Stimulated activated CD4-positive, alpha-beta T cell treated with anti-CD3 and anti-CD28 coated beads, Interleukin-2, amount 100 ng/mL, for 48 hours (primary cell): ENCODE measurements at regions not wholly inside any gene's neighbourhood (a gene's known extent, or its start where the extent isn't known, plus 50 kb on each side); places are given as distances from the start of the nearest gene placed in this dataset.

Experiments
- DNase-seq, 2 donors: peaks; one replicate each; pipeline ENCODE4 v3.0.0-alpha.2; 2020

GRCh38 chr14:101184104-101184455, 280.6 kb upstream of the RTL1 start:
- DNase-seq: no peak

DNA sequence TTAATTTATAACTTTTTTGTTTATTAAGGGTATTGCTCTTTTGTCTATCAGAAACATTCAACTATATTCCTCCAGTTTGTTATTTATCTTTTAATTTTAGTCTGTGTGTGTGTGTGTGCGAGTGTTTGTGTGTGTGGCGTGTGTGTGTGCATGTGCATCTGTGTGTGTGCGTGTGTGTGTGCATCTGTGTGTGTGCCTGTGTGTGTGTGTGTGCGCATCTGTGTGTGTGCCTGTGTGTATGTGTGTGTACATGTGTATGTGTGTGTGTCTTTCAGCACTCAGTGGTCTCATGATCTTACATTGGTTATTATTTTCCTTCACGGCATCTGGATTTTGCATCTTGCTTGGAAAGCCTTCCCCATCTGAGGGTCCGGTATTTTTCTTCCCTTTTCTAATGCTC, 281.1 kb upstream of the RTL1 start:
- no peak for DNase-seq

DNA sequence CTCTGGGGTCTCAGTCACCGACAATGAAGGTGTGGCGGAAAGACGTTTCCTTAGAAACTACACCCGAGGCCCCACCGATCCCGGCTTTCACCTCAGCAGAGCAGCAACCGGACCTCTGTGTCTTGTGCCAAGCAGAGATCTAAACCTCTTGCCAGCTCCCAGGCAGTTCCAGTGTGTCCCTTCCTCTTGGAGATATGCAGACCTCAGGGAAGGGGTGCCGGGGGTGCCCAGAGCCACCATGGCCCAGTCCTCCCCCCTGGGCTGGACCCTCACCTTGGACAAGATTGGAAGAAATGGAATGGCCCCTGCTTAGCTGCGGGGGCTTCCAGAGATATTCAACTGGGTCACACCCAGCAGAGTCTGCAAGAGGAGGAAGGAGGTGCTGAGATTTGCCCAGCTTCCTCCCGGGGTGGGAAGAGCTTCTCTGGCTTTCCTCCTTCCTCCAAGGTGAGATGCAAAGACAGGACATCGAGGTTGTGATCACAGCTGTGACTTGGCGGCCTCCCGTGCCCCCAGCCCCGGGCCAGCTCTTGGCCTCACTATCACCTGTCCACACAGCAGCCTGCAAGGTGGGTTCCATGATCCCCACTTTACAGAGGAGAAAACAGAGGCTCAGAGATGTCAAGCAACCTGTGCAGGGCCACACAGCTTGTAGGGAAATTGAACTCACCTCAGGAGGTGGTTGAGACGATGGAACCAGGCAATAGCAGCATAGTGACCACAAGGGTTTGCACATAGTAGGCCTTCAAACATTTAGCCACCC, 281.7 kb upstream of the RTL1 start:
- DNase-seq: no peak

DNA sequence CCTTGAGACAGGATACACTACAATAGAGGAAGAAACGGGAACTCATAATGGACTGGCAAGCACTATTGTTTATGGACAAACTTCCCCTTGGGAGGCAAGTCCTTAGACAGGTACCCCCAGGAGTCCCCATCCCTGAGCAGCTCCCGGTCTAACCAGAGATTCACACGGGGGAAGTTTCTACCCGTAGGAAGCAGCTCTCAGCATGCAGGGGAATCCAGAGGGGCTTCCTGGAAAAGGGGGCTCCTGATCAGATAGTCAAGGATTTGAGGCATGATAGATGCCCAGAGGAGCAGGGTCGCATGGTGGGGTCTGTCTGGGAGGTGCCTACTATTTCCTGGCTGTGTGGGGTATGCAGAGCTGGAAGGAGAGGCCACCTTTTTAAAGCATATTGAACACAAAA, 282.4 kb upstream of the RTL1 start:
- no peak for DNase-seq

DNA sequence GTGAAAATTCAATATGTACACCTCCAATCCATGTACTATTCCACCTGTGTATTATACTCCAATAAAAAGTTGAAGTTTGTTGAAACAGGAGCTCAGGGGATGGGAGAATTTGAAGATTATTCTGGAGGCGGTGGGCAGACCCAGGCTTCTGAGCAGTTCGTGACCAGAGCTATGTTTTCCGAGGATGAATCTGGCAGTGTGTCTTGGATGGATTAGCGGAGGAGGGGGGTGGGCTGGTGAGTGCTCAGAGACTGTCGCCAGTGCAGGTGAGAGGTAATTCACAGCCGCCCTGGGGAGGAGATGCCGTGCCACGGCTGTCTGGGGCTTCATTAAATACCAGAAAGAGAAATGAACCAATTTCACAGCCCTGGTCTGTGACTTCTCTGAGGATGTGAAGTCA, 283.0 kb upstream of the RTL1 start:
- DNase-seq: no peak

DNA sequence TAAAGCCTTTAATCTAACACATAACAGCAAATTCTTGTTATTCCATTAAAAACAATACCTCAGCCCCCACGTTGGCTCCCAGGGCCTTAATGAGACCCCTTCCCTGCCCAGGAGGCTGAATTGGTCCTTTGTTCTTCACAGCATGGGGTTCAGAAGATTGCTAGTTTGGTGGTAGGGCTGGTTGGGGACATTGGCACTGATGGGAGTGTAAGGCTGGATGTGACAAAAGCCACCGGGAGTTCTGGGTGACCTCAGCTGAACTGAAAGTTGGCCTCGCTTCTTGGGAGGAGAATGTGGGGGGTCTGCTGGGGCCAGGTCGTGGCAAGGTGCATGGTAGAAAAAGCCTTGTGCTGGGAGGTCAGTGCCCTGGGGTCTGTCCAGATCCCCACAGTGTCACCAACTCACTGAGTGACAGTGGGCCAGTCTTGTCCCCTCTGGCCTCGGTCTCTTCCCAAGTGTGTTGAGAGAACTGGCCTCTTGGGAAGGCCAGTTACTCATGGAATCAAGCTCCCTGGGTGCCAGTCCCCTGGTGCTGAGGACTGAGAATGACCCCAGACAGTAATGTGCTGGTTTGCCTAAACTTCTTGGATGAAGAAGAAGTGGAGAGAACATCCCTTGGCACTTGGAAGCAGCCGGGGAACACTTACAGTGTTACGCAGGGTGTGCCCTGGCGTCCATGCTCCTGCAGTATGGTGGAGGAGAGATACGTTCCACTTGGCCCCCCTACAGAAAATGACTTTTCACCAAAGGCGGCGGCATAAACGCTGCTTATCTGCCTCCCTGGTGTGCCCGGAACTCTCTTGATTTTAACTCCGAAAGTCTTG, 283.7 kb upstream of the RTL1 start:
- DNase-seq: no peak

- no peak for DNase-seq
Observed at GRCh38 chr14:101187816-101188570, 284.5 kb upstream of the RTL1 start.

DNA sequence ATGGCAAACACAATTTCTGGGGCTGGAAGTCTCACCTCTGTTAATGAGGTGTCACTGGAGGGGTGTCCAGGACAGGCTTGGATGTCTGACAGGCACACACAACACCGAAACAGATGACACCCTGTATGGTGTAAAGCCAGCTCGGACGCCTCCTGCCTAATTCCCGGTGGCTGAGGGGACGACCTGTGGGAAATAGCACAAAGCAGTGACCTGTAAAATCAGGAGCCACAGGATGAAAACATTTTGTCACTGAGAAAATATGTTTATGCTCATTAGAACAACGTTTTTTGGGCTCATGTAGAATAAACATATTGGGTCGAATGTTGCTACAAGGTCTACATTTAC, 285.0 kb upstream of the RTL1 start:
- DNase-seq: no peak

DNA sequence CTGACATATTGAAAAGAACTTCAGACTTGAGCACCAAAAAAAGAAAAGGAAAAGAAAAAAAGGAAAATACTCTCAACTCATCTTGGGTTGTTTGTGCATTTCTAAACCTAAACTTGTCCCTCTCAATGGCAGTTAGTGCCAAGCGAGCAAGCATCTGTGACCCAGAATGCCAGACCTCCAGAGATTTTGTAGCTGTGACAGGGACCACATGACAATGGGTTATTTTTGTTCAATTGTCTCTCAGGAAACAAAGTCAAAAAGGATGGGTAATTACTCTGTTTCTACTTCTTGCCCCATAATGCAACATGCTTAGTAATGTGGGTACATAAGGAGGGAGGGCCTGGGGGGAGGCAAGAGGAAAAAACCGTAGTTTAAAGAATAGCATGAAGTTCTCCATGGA, 285.7 kb upstream of the RTL1 start:
- DNase-seq: no peak

DNA sequence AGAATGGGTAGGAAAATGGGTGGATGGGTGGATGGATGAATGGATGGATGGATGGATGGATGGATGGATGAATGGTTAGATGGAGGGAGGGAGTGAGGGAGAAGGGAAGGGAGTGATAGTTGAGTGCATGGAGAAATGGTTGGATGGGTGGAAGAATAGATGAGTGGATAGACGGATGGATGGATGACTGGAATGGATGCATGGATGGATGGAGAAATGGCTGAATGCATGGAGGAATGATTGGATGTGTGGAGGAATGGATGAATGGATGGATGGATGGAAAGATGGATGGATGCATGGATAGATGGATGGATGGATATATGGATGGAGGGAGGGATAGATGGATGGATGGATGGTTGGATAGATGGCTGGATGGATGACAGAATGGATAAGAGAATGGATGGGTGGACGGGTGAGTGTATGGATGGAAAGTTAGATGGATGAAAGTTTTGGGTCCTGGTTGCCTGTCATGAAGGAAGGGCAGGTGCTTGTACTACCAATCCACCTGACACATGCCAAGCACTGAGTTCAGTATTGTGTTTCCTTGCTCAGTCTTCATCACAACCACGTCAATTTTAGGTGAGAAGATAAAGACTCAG, 286.5 kb upstream of the RTL1 start:
- no peak for DNase-seq

DNA sequence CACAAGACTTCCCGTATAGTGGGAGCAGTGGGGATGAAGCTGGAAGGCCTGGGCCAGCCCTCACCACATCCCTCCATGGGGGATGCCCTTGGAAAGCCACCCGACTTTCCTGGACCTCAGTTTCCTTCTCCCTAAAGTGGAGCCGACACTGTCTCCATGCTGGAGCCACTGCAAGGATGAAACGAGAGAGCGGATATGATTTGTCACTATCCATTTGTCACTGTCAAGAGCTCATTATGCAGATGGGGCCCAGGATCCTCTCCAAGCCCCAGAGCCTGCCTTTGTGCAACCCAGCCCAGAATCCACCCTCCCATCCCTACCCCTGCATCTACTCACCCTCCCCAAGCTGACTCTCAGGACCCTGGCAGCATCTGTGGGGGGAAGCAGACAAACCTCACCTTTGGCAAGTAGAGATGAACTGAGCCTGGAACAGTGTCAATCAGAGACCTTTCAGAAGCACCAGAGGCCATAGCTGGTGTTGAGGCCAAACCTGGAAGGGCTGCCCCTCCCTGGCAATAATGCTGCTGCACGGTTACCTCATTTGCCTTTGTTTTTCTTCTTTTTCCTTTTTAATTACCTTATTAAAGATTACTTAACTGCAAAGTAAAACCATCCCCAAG, 287.7 kb upstream of the RTL1 start:
- DNase-seq: no peak

DNA sequence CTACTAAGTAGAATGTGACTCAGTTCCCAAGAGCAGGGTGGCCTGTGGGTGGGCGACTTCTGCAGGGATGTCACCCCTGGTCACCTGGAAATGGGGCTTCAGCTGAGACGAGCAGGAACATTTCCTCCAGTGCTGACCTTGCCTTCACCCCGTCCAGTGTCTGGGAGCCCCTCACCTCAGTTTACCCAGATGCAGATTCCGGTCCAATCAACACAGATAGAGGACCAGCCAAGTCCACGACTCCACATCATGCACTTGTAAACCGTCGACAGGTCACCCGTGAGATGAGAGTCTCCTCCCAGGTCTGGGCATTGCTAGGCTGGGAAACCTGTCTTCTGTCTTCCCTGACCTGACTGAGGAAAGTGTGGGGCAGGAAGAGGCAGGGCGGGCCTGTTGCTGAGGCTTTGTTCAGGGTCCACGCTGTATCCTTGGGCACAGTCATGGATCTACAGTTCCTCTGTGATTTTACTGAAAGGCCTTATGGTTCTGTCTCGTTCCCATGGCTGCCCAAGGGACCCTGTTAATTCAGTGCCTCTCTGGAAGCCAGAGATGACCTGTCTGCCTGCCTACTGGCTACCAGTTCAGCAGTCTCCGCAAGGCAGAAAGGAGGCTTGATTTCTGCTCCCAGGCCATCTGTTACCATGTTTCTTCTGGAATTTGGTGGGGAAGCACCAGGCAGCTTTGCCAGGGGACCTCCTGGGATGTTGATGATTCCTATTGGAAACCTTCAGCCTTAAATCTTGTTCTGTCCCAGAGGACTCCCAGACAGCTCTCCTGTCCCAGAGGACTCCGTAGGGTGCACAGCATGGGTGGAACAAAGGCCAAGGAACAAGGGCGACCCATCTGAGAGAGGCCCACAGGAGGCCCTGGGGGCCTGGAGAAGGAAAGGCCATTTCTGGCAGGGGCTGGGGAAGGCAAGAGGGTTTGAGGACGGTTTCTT, 288.5 kb upstream of the RTL1 start:
- DNase-seq: no peak

GRCh38 chr14:101192661-101193000, 289.1 kb upstream of the RTL1 start:
- DNase-seq: no peak

- no peak for DNase-seq
Observed at GRCh38 chr14:101193106-101193844, 289.8 kb upstream of the RTL1 start.

DNA sequence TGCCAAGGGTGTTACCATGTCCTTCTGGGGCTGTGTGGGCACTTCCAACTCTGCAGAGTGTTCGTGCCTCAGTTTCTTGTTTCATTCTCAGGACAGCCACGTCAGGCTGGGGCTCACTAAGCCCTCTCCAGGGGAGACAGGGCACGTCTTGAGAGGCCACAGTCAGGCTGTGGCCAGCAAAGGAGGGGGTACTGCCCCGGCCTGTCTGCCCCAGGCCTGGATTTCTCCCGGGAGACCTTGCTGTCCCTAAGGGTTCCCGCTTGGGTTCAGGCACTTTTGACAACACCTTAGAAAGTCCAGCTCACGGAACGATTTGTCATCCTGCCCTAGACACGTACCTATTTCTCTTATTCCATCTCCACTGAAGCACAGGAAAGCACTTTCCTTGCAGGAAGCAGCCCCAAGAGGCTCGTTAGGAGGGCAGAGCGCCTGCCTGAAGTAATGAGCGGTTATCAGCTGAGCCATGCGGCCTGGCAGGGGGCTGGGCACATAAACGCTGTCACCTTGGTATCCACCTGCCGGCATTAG, 290.4 kb upstream of the RTL1 start:
- DNase-seq: no peak

DNA sequence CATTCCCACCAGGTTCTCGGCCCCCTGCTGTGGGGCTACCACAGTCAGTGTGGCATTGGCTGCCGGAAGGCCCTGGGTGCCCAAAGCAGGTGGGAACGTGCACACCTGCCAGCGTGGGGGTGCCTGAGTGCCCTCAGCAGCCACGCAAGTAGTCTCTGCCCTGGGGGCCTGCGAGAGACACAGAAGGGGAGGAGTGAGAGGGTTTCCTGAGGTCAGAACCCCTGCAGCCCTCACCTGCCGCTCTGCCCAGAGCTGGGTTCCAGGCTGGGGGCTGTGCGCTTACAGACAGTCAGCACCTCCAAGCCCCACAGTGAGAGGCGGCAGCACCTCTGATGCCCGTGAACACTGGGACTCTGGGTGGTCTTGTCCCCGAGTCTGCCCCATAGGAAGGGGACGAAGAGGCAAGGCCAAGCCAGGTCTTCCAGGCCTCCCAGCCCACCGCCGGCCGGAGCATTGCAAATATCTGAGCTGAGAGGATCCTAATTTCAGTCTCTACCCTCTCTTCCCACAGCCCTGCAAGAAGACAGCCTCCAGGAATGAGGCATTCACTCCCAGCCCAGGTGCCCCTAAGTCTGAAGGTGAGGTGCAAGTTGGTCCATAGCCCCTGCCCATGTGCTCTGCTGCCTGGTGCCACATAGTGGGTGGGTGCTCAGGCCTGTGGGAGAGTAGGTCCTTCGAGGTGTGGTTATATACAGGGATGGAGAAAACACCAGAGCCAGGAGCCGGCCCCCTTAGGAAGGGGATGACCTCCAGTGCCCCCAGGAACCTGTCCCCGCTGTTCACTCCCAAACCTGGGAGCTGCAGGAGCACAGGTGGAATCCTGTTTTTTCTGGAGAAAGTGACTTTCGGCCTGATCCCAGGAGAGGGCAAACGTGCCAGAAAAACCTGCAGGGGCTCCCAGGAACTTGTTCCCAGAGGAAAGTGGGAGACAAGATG, 291.1 kb upstream of the RTL1 start:
- no peak for DNase-seq

DNA sequence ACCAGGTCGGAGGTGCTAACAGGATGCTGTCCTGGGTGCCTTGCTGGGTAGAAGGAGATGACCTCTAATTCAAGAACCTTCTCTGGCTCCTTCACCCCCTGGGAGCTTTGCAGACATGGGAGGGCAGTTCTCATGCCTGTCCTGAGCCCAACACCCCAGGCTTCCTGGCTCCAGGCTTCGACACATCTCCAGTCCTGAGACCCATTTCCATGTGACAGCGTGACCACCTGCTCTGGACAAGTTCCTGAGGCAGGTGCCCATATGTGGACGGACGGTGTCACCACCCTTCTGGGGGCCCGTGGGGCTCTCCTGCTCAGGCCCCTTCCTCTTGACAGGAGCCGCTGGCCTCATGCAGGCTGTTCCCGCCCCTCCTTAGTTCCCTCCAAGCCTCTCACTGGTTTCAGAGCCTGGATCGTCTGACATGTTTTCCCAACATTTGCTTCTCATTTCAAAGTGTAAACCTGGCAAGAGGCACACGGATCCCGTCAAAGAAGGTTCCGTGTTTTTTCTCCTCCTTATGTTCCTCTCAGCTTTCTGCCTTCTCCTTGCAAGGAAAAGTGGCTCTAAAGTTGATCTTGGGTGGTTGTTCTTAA, 291.9 kb upstream of the RTL1 start:
- DNase-seq: no peak

GRCh38 chr14:101196051-101196712, 292.7 kb upstream of the RTL1 start:
- DNase-seq: no peak
